ENCODE measurements at regions not wholly inside any gene's neighbourhood (a gene's known extent, or its start where the extent isn't known, plus 50 kb on each side); places are given as distances from the start of the nearest gene placed in this dataset.

DNA sequence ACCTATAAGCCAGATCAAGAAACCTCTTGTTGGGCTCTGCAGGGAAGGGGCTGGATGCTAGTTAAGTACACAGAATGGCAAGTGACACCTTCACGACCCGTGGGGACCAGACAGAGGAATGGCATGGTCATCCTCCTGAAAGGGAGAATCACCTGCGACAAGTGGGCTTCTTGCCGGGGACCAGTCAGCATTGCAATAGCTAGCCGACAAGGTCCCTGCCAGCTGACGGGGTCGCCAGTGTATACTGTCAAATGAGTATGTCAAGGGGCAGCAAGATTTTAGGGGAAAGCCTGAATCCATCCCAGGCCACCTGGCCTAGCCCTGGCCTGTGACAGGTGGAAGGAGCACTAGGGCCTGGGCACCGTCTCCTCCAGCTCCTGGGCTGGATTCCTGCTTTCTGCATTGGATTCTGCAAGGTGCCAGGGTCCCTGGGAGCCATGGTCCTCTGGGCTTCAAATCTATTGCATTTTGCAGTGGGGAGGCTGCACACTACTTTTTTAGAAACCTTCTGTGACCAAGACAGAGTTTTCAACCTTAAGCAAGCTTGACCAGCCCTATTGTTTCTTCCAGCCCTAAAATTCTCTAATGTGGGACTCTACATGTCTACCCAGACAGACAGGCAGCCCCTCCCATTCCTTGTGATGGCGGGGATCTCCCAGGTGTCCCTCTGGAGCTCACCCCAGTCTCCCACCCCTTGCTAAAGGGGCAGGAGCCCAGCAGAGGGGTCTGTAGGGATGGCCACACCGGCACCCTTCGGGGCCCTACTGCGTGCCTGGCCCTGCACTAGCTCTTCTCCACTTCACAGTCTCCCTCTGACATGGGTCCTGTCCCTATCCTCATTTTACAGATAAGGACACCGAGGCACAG lies 178.5 kb downstream of the GLI2 start:
- no peaks in the 10 kb centered on the region for H3K27me3 Mint-ChIP-seq (ENCODE audit: low read depth)
- POLR2A ChIA-PET: no interaction called here
- ATAC-seq: no peak

More for the DNA sequence above, 178.5 kb downstream of the GLI2 start:
- CTCF ChIA-PET: interaction anchor here (1.2 to 1.5 kb wide), 2 partner anchors 45 to 166 kb away, joined by 5 read pairs; no protein-coding TSS in a partner anchor
- no peaks in the 10 kb centered on the region for H3K9me3 Mint-ChIP-seq
- no peak overlapping the region for H3K4me3 Mint-ChIP-seq
- no peak overlapping the region for H3K27ac Mint-ChIP-seq
- DNase-seq (ENCODE audit: low spot score): no peak
- no peaks in the 10 kb centered on the region for H3K36me3 Mint-ChIP-seq
- TF ChIP-seq ZNF232 (CRISPR knock-in tag; IDR thresholded peaks at IDR 0.05) (no peak), KAT7 (CRISPR knock-in tag; IDR thresholded peaks at IDR 0.05; ENCODE audit: borderline replicate concordance) (no peak), GRHL2 (CRISPR knock-in tag; IDR thresholded peaks at IDR 0.05; ENCODE audit: insufficient replicate concordance, severe bottlenecking) (no peak), ZBTB21 (CRISPR knock-in tag; IDR thresholded peaks at IDR 0.05; ENCODE audit: borderline replicate concordance) (no peak), ZNF219 (CRISPR knock-in tag; IDR thresholded peaks at IDR 0.05; ENCODE audit: borderline replicate concordance) (no peak), TEAD4 (CRISPR knock-in tag; IDR thresholded peaks at IDR 0.05) (no peak), CREM (CRISPR knock-in tag; IDR thresholded peaks at IDR 0.05) (no peak), IRF2 (CRISPR knock-in tag; IDR thresholded peaks at IDR 0.05; ENCODE audit: borderline replicate concordance, low read depth) (no peak)
- TF ChIP-seq, protein P1, sequence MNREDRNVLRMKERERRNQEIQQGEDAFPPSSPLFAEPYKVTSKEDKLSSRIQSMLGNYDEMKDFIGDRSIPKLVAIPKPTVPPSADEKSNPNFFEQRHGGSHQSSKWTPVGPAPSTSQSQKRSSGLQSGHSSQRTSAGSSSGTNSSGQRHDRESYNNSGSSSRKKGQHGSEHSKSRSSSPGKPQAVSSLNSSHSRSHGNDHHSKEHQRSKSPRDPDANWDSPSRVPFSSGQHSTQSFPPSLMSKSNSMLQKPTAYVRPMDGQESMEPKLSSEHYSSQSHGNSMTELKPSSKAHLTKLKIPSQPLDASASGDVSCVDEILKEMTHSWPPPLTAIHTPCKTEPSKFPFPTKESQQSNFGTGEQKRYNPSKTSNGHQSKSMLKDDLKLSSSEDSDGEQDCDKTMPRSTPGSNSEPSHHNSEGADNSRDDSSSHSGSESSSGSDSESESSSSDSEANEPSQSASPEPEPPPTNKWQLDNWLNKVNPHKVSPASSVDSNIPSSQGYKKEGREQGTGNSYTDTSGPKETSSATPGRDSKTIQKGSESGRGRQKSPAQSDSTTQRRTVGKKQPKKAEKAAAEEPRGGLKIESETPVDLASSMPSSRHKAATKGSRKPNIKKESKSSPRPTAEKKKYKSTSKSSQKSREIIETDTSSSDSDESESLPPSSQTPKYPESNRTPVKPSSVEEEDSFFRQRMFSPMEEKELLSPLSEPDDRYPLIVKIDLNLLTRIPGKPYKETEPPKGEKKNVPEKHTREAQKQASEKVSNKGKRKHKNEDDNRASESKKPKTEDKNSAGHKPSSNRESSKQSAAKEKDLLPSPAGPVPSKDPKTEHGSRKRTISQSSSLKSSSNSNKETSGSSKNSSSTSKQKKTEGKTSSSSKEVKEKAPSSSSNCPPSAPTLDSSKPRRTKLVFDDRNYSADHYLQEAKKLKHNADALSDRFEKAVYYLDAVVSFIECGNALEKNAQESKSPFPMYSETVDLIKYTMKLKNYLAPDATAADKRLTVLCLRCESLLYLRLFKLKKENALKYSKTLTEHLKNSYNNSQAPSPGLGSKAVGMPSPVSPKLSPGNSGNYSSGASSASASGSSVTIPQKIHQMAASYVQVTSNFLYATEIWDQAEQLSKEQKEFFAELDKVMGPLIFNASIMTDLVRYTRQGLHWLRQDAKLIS (CRISPR knock-in tag; IDR thresholded peaks at IDR 0.05; ENCODE audit: borderline replicate concordance): no peak
- TF ChIP-seq, protein P2, sequence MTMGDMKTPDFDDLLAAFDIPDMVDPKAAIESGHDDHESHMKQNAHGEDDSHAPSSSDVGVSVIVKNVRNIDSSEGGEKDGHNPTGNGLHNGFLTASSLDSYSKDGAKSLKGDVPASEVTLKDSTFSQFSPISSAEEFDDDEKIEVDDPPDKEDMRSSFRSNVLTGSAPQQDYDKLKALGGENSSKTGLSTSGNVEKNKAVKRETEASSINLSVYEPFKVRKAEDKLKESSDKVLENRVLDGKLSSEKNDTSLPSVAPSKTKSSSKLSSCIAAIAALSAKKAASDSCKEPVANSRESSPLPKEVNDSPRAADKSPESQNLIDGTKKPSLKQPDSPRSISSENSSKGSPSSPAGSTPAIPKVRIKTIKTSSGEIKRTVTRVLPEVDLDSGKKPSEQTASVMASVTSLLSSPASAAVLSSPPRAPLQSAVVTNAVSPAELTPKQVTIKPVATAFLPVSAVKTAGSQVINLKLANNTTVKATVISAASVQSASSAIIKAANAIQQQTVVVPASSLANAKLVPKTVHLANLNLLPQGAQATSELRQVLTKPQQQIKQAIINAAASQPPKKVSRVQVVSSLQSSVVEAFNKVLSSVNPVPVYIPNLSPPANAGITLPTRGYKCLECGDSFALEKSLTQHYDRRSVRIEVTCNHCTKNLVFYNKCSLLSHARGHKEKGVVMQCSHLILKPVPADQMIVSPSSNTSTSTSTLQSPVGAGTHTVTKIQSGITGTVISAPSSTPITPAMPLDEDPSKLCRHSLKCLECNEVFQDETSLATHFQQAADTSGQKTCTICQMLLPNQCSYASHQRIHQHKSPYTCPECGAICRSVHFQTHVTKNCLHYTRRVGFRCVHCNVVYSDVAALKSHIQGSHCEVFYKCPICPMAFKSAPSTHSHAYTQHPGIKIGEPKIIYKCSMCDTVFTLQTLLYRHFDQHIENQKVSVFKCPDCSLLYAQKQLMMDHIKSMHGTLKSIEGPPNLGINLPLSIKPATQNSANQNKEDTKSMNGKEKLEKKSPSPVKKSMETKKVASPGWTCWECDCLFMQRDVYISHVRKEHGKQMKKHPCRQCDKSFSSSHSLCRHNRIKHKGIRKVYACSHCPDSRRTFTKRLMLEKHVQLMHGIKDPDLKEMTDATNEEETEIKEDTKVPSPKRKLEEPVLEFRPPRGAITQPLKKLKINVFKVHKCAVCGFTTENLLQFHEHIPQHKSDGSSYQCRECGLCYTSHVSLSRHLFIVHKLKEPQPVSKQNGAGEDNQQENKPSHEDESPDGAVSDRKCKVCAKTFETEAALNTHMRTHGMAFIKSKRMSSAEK (CRISPR knock-in tag; IDR thresholded peaks at IDR 0.05; ENCODE audit: borderline replicate concordance): no peak
- TF ChIP-seq, protein P3, sequence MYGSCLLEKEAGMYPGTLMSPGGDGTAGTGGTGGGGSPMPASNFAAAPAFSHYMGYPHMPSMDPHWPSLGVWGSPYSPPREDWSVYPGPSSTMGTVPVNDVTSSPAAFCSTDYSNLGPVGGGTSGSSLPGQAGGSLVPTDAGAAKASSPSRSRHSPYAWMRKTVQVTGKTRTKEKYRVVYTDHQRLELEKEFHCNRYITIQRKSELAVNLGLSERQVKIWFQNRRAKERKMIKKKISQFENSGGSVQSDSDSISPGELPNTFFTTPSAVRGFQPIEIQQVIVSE (CRISPR knock-in tag; IDR thresholded peaks at IDR 0.05; ENCODE audit: borderline replicate concordance): no peak
- TF ChIP-seq, protein P4, sequence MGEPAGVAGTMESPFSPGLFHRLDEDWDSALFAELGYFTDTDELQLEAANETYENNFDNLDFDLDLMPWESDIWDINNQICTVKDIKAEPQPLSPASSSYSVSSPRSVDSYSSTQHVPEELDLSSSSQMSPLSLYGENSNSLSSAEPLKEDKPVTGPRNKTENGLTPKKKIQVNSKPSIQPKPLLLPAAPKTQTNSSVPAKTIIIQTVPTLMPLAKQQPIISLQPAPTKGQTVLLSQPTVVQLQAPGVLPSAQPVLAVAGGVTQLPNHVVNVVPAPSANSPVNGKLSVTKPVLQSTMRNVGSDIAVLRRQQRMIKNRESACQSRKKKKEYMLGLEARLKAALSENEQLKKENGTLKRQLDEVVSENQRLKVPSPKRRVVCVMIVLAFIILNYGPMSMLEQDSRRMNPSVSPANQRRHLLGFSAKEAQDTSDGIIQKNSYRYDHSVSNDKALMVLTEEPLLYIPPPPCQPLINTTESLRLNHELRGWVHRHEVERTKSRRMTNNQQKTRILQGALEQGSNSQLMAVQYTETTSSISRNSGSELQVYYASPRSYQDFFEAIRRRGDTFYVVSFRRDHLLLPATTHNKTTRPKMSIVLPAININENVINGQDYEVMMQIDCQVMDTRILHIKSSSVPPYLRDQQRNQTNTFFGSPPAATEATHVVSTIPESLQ (CRISPR knock-in tag; IDR thresholded peaks at IDR 0.05): no peak
- TF ChIP-seq, protein P5, sequence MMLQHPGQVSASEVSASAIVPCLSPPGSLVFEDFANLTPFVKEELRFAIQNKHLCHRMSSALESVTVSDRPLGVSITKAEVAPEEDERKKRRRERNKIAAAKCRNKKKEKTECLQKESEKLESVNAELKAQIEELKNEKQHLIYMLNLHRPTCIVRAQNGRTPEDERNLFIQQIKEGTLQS (CRISPR knock-in tag; conservative IDR thresholded peaks at IDR 0.05): no peak
- peaks cover 41% of the 10 kb centered on the region for H3K4me1 Mint-ChIP-seq
